Suprapubic skin (tissue), 4 donors: ENCODE measurements at regions not wholly inside any gene's neighbourhood (a gene's known extent, or its start where the extent isn't known, plus 50 kb on each side); places are given as distances from the start of the nearest gene placed in this dataset.
"Not testable (repeated sequence)": the region's sequence is repeated elsewhere in the genome, so short reads cannot be mapped to it uniquely, and the experiment has no call there.

Experiments
- DNase-seq, 2 donors: peaks; one replicate each; pipeline ENCODE4 v3.0.0-alpha.2; 2019; ENCODE audit warnings: low spot score in 2 of 2
- H3K27ac ChIP-seq: fragments of 200-600 bp; sonication (generic); one replicate; pipeline ENCODE4 v1.5.1; 2019
- H3K27me3 ChIP-seq: fragments of 200-600 bp; sonication (generic); one replicate; pipeline ENCODE4 v1.5.1; 2019
- H3K36me3 ChIP-seq: fragments of 200-600 bp; sonication (generic); one replicate; pipeline ENCODE4 v1.5.1; 2019
- H3K4me1 ChIP-seq: fragments of 200-600 bp; sonication (generic); one replicate; pipeline ENCODE4 v1.5.1; 2019
- H3K4me3 ChIP-seq: fragments of 200-600 bp; sonication (generic); one replicate; pipeline ENCODE4 v1.5.1; 2019; ENCODE audit warnings: mild to moderate bottlenecking
- H3K9me3 ChIP-seq: fragments of 200-600 bp; sonication (generic); one replicate; pipeline ENCODE4 v1.5.1; 2019
- CTCF ChIP-seq, 2 donors: fragments of 200-600 bp in 1 of 2; fragments of 450-650 bp in 1 of 2; sonication (generic) in 1 of 2; IDR thresholded peaks; one replicate each; pipeline ENCODE4 v1.5.1; 2016 to 2019; ENCODE audit warnings: antibody characterized with exemption in 2 of 2, mild to moderate bottlenecking in 1 of 2, moderate library complexity in 1 of 2
- EP300 ChIP-seq: sonication (generic); formaldehyde crosslinking; IDR thresholded peaks from one replicate; pipeline ENCODE4 v1.6.1; 2017; ENCODE audit warnings: antibody characterized with exemption
- POLR2AphosphoS5 ChIP-seq, 3 donors: sonication (generic); formaldehyde crosslinking; IDR thresholded peaks; one replicate each; pipeline ENCODE4 v1.6.1; 2017; ENCODE audit warnings: antibody characterized with exemption in 3 of 3
- WGBS: methylation state at CpG from one replicate; pipeline ENCODE4 v1.1.5; 2018; 5-methylcytosine and 5-hydroxymethylcytosine counted together

DNA sequence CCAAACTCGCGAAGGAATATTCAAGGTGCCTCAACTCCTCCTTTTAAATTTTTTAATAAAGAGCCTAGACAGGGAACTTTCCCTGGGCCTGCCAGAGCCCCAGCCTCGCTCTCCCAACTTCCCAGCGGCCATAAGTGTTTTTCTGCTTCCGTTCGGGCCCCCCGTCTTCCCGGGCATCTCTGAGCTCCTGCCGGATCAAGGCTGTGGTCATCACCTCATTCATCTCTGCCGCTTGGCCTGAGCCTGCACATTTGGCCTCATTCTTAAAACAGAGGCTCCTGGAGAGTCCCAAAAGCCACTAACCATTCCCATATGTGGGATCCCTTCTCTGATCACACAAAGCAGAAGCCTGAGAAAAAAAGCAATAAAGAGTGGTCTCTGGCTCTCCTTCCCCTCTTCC, 969.1 kb upstream of the DEFB115 start:
- TF ChIP-seq CTCF (IDR thresholded peaks at IDR 0.05), result no peak
- TF ChIP-seq EP300, result no peak
- TF ChIP-seq POLR2AphosphoS5 (IDR thresholded peaks at IDR 0.05), result no peak

GRCh38 chr20:30289049-30289448, 968.4 kb upstream of the DEFB115 start:
- not testable (repeated sequence) for DNase-seq, H3K36me3 ChIP-seq, H3K27ac ChIP-seq, H3K27me3 ChIP-seq, H3K9me3 ChIP-seq
- WGBS, result 57% methylated on average over 11 of the region's 11 CpGs
- peaks cover 19% of the 10 kb centered on the region for H3K4me1 ChIP-seq
- peak overlapping the region; percentile 44 for H3K4me3 ChIP-seq

More for the DNA sequence above, 969.1 kb upstream of the DEFB115 start:
- H3K36me3 ChIP-seq, result no peaks in the 10 kb centered on the region
- H3K27me3 ChIP-seq, result no peaks in the 10 kb centered on the region
- H3K9me3 ChIP-seq, result no peaks in the 10 kb centered on the region
- H3K4me1 ChIP-seq, result peaks cover 24% of the 10 kb centered on the region
- WGBS, result 84% methylated on average over 10 of the region's 10 CpGs
- no peak overlapping the region for H3K4me3 ChIP-seq
- no peak overlapping the region for H3K27ac ChIP-seq
- DNase-seq, result no peak

- not testable (repeated sequence) for H3K27me3 ChIP-seq, DNase-seq, H3K36me3 ChIP-seq, H3K9me3 ChIP-seq
- H3K27ac ChIP-seq, result peak overlapping the region; percentile 41
- peaks cover 12% of the 10 kb centered on the region for H3K4me1 ChIP-seq
- peak overlapping the region; percentile 44 for H3K4me3 ChIP-seq
- WGBS, result 44% methylated on average over 24 of the region's 27 CpGs
Observed at GRCh38 chr20:30289711-30290141, 967.7 kb upstream of the DEFB115 start.

- H3K9me3 ChIP-seq, H3K27ac ChIP-seq, H3K27me3 ChIP-seq, DNase-seq, H3K36me3 ChIP-seq: not testable (repeated sequence)
- Histone ChIP-seq H3K4me1 (peaks cover 11% of the 10 kb centered on the region), H3K4me3 (peak overlapping the region; percentile 44)
- 29% methylated on average over 17 of the region's 27 CpGs for WGBS
Observed at GRCh38 chr20:30290361-30291063, 967.0 kb upstream of the DEFB115 start.

DNA sequence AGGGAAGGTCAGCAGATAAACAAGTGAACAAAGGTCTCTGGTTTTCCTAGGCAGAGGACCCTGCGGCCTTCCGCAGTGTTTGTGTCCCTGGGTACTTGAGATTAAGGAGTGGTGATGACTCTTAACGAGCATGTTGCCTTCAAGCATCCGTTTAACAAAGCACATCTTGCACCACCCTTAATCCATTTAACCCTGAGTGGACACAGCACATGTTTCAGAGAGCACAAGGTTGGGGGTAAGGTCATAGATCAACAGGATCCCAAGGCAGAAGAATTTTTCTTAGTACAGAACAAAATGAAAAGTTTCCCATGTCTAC, 966.4 kb upstream of the DEFB115 start:
- not testable (repeated sequence) for H3K9me3 ChIP-seq, H3K4me3 ChIP-seq, H3K27me3 ChIP-seq, DNase-seq, H3K27ac ChIP-seq, H3K36me3 ChIP-seq
- peaks cover 11% of the 10 kb centered on the region for H3K4me1 ChIP-seq
- WGBS, result 71% methylated on average over 4 of the region's 4 CpGs

DNA sequence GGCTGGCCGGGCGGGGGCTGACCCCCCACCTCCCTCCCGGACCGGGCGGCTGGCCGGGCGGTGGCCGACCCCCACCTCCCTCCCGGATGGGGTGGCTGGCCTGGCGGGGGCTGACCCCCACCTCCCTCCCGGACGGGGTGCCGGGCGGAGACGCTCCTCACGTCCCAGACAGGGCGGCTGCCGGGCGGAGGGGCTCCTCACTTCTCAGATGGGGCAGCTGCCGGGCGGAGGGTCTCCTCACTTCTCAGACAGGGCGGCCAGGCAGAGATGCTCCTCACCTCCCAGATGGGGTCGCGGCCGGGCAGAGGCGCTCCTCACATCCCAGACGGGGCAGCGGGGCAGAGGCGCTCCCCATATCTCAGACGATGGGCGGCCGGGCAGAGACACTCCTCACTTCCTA, 965.8 kb upstream of the DEFB115 start:
- H3K27me3 ChIP-seq, H3K27ac ChIP-seq, DNase-seq, H3K36me3 ChIP-seq, H3K9me3 ChIP-seq, H3K4me3 ChIP-seq: not testable (repeated sequence)
- no CpG with 5 or more reads among the region's 32 CpGs for WGBS
- peaks cover 11% of the 10 kb centered on the region for H3K4me1 ChIP-seq

DNA sequence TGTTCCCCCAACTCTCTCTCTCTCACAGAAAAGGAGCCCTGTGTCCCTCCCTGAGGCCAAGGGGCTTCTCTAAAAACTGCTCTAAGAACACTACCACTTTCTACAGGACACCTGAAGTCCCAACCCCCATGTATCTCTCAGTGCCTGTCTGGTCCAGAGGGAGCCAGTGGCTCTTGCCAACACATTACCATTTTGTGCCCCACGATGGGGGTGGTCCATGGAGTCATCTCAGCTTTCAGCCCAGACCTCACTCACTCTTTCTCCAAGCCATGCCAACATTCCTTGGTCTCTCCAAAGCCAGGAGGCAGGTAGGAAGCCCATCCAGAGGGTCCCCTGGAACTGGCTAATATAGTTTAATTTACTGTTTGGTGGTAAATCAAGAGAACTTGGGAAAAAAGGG, 962.1 kb upstream of the DEFB115 start:
- not testable (repeated sequence) for DNase-seq, H3K27ac ChIP-seq, H3K9me3 ChIP-seq, H3K36me3 ChIP-seq, H3K4me3 ChIP-seq, H3K27me3 ChIP-seq, H3K4me1 ChIP-seq
- WGBS, result 42% methylated on average over 1 of the region's 1 CpG

DNA sequence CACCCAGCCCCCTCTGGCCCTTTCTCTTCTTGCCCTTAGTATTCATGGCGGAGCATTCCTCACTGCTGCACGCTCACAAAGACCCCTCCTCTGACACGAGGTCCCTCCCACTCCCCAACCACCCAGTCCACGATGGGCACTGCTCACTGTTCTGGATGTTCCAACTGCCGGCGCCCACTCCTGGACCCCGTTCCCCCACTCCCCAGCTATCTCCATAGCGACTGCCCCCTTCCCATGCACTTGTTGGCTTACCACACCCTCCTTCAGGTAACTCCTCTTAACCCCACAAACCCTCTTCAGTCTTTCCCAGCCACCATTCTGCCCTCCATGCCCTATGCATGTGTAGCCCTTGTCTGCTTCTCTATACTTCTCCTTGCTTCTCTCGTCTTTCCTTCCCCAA, 961.5 kb upstream of the DEFB115 start:
- not testable (repeated sequence) for H3K9me3 ChIP-seq, H3K36me3 ChIP-seq, H3K27ac ChIP-seq, H3K4me3 ChIP-seq, H3K4me1 ChIP-seq, DNase-seq
- H3K27me3 ChIP-seq, result peaks cover 10% of the 10 kb centered on the region
- 76% methylated on average over 9 of the region's 9 CpGs for WGBS

- peaks cover 10% of the 10 kb centered on the region for H3K27me3 ChIP-seq
- not testable (repeated sequence) for DNase-seq, H3K9me3 ChIP-seq, H3K4me1 ChIP-seq, H3K36me3 ChIP-seq, H3K27ac ChIP-seq, H3K4me3 ChIP-seq
- WGBS, result 80% methylated on average over 1 of the region's 1 CpG
Observed at GRCh38 chr20:30297878-30298595, 959.4 kb upstream of the DEFB115 start.

DNA sequence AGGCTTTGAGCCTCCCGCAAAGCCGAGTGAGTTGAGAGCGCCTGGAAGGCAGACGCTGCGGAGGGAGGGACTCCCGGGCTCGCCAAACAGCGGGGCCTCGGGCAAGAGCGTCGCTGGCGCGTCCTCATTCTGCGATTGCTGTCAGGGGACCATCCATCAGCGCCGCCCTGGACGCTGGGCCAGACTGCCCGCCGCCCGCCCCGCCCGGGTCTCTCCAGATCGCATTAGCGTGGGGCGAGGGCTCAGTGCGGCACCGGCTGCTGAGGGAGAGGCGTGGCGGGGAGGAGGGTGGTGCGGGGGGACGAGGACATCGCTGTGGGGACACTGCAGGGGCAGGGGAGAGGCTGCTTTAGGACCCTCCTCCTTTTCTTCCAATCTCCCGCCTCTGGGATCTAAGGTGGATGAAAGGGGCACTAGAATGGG, 957.2 kb upstream of the DEFB115 start:
- H3K4me1 ChIP-seq, H3K4me3 ChIP-seq, H3K27ac ChIP-seq, H3K36me3 ChIP-seq, H3K9me3 ChIP-seq: not testable (repeated sequence)
- peaks cover 10% of the 10 kb centered on the region for H3K27me3 ChIP-seq
- DNase-seq, result peak in 1 of 2 donors; percentile 35
- 34% methylated on average over 5 of the region's 33 CpGs for WGBS

DNA sequence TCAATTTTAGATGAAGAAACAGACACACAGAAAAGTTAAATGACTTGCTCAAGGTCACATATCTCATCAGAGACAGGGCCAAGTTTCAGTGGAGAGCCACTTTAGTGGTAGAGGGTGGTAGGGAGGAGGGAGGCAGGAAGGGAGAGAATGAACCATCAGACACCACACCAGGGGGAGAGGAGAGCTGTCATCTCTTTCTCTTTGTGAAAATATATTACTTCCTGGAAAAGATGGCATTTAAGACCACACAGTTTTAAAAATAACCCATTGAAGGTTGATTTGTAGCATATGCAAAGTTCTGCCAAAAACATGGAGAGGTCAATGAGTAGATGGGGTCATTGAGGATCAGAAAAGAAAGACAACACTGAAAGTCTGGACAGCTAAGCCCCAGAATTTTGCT, 954.7 kb upstream of the DEFB115 start:
- H3K4me1 ChIP-seq, H3K36me3 ChIP-seq, H3K27me3 ChIP-seq, H3K4me3 ChIP-seq, H3K27ac ChIP-seq, DNase-seq, H3K9me3 ChIP-seq: not testable (repeated sequence)

DNA sequence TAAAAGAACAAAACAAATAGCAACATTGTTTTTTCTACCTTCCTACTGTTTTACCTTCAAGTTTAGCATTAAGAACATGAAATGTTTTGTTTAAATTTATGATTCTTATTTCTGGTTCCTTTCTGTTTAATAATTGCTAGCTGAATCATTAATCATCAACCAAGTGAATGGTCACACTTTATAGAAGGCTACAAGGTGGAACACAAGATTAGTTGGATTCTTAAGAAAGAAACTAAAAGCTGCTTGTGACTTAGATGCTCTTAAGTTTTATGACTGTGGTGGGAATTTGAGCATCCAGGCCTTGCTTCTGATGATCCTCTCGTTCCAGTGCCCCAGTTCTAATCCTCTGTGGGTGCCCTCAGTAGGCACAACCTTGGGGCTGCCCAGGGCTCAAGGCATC, 947.5 kb upstream of the DEFB115 start:
- H3K9me3 ChIP-seq, H3K4me3 ChIP-seq, H3K4me1 ChIP-seq, H3K27ac ChIP-seq, DNase-seq, H3K27me3 ChIP-seq, H3K36me3 ChIP-seq: not testable (repeated sequence)
- WGBS, result 44% methylated on average over 1 of the region's 1 CpG

GRCh38 chr20:30310385-30310784, 947.1 kb upstream of the DEFB115 start:
- 82% methylated on average over 2 of the region's 2 CpGs for WGBS
- not testable (repeated sequence) for H3K9me3 ChIP-seq, H3K36me3 ChIP-seq, H3K4me1 ChIP-seq, H3K27ac ChIP-seq, H3K27me3 ChIP-seq, H3K4me3 ChIP-seq
- DNase-seq, result peak in 1 of 2 donors; percentile 4
